ENCODE measurements at regions not wholly inside any gene's neighbourhood (a gene's known extent, or its start where the extent isn't known, plus 50 kb on each side); places are given as distances from the start of the nearest gene placed in this dataset.
"Not testable (repeated sequence)": the region's sequence is repeated elsewhere in the genome, so short reads cannot be mapped to it uniquely, and the experiment has no call there.

- no peak overlapping the region for H3K4me3 Mint-ChIP-seq
- DNase-seq (ENCODE audit: low spot score): no peak
- H3K27ac Mint-ChIP-seq: no peak overlapping the region
- no peaks in the 10 kb centered on the region for H3K4me1 Mint-ChIP-seq (ENCODE audit: low read depth)
- H3K27me3 Mint-ChIP-seq (ENCODE audit: low read depth): no peaks in the 10 kb centered on the region
- H3K36me3 Mint-ChIP-seq (ENCODE audit: low read depth): no peaks in the 10 kb centered on the region
- no peaks in the 10 kb centered on the region for H3K9me3 Mint-ChIP-seq
Observed at GRCh38 chr4:141524116-141524515, 112.3 kb upstream of the IL15 start.

GRCh38 chr4:141524841-141525240 is 111.5 kb upstream of the IL15 start:
- Mint-ChIP-seq H3K27ac (no peak overlapping the region), H3K27me3 (ENCODE audit: low read depth) (no peaks in the 10 kb centered on the region), H3K4me3 (no peak overlapping the region), H3K36me3 (ENCODE audit: low read depth) (no peaks in the 10 kb centered on the region), H3K4me1 (ENCODE audit: low read depth) (no peaks in the 10 kb centered on the region), H3K9me3 (no peaks in the 10 kb centered on the region)
- no peak for DNase-seq (ENCODE audit: low spot score)

- Mint-ChIP-seq H3K4me3 (no peak overlapping the region), H3K27ac (no peak overlapping the region), H3K27me3 (ENCODE audit: low read depth) (no peaks in the 10 kb centered on the region), H3K4me1 (ENCODE audit: low read depth) (no peaks in the 10 kb centered on the region), H3K9me3 (no peaks in the 10 kb centered on the region), H3K36me3 (ENCODE audit: low read depth) (no peaks in the 10 kb centered on the region)
- DNase-seq (ENCODE audit: low spot score): no peak
Observed at GRCh38 chr4:141530627-141531026, 105.8 kb upstream of the IL15 start.

GRCh38 chr4:141534985-141535384 is 101.4 kb upstream of the IL15 start:
- Mint-ChIP-seq H3K27me3 (ENCODE audit: low read depth) (no peaks in the 10 kb centered on the region), H3K27ac (no peak overlapping the region), H3K4me3 (no peak overlapping the region), H3K4me1 (ENCODE audit: low read depth) (no peaks in the 10 kb centered on the region), H3K36me3 (ENCODE audit: low read depth) (no peaks in the 10 kb centered on the region), H3K9me3 (no peaks in the 10 kb centered on the region)
- DNase-seq (ENCODE audit: low spot score): no peak

- H3K27me3 Mint-ChIP-seq (ENCODE audit: low read depth): no peaks in the 10 kb centered on the region
- H3K36me3 Mint-ChIP-seq (ENCODE audit: low read depth): no peaks in the 10 kb centered on the region
- DNase-seq (ENCODE audit: low spot score): no peak
- no peak overlapping the region for H3K27ac Mint-ChIP-seq
- H3K4me3 Mint-ChIP-seq: no peak overlapping the region
- H3K9me3 Mint-ChIP-seq: no peaks in the 10 kb centered on the region
- no peaks in the 10 kb centered on the region for H3K4me1 Mint-ChIP-seq (ENCODE audit: low read depth)
Observed at GRCh38 chr4:141538001-141538400, 98.4 kb upstream of the IL15 start.

GRCh38 chr4:141540643-141541042 is 95.7 kb upstream of the IL15 start:
- no peaks in the 10 kb centered on the region for H3K27me3 Mint-ChIP-seq (ENCODE audit: low read depth)
- DNase-seq (ENCODE audit: low spot score): no peak
- no peak overlapping the region for H3K4me3 Mint-ChIP-seq
- H3K4me1 Mint-ChIP-seq (ENCODE audit: low read depth): no peaks in the 10 kb centered on the region
- no peaks in the 10 kb centered on the region for H3K36me3 Mint-ChIP-seq (ENCODE audit: low read depth)
- H3K27ac Mint-ChIP-seq: no peak overlapping the region
- H3K9me3 Mint-ChIP-seq: no peaks in the 10 kb centered on the region

- DNase-seq (ENCODE audit: low spot score): no peak
- H3K27ac Mint-ChIP-seq: no peak overlapping the region
- no peaks in the 10 kb centered on the region for H3K9me3 Mint-ChIP-seq
- H3K4me3 Mint-ChIP-seq: no peak overlapping the region
- no peaks in the 10 kb centered on the region for H3K27me3 Mint-ChIP-seq (ENCODE audit: low read depth)
- H3K36me3 Mint-ChIP-seq (ENCODE audit: low read depth): no peaks in the 10 kb centered on the region
- no peaks in the 10 kb centered on the region for H3K4me1 Mint-ChIP-seq (ENCODE audit: low read depth)
Observed at GRCh38 chr4:141541851-141542250, 94.5 kb upstream of the IL15 start.

- Mint-ChIP-seq H3K9me3 (no peaks in the 10 kb centered on the region), H3K4me3 (no peak overlapping the region), H3K27me3 (ENCODE audit: low read depth) (no peaks in the 10 kb centered on the region), H3K4me1 (ENCODE audit: low read depth) (no peaks in the 10 kb centered on the region), H3K27ac (no peak overlapping the region), H3K36me3 (ENCODE audit: low read depth) (no peaks in the 10 kb centered on the region)
- DNase-seq (ENCODE audit: low spot score): no peak
Observed at GRCh38 chr4:141543176-141543575, 93.2 kb upstream of the IL15 start.

- no peaks in the 10 kb centered on the region for H3K9me3 Mint-ChIP-seq
Observed at GRCh38 chr4:141543706-141544105, 92.7 kb upstream of the IL15 start.

GRCh38 chr4:141548791-141549190 is 87.6 kb upstream of the IL15 start:
- Mint-ChIP-seq H3K4me3 (no peak overlapping the region), H3K36me3 (ENCODE audit: low read depth) (no peaks in the 10 kb centered on the region), H3K4me1 (ENCODE audit: low read depth) (no peaks in the 10 kb centered on the region), H3K27ac (no peak overlapping the region), H3K27me3 (ENCODE audit: low read depth) (no peaks in the 10 kb centered on the region), H3K9me3 (peaks cover 5% of the 10 kb centered on the region)
- no peak for DNase-seq (ENCODE audit: low spot score)

More at GRCh38 chr4:141543706-141544105, 92.7 kb upstream of the IL15 start:
- DNase-seq (ENCODE audit: low spot score): no peak
- H3K4me3 Mint-ChIP-seq: no peak overlapping the region
- H3K27me3 Mint-ChIP-seq (ENCODE audit: low read depth): no peaks in the 10 kb centered on the region
- H3K36me3 Mint-ChIP-seq (ENCODE audit: low read depth): no peaks in the 10 kb centered on the region
- no peak overlapping the region for H3K27ac Mint-ChIP-seq
- no peaks in the 10 kb centered on the region for H3K4me1 Mint-ChIP-seq (ENCODE audit: low read depth)

GRCh38 chr4:141560056-141560455 is 76.3 kb upstream of the IL15 start:
- Mint-ChIP-seq H3K4me3 (no peak overlapping the region), H3K4me1 (ENCODE audit: low read depth) (no peaks in the 10 kb centered on the region), H3K36me3 (ENCODE audit: low read depth) (no peaks in the 10 kb centered on the region), H3K27me3 (ENCODE audit: low read depth) (no peaks in the 10 kb centered on the region), H3K9me3 (no peaks in the 10 kb centered on the region), H3K27ac (no peak overlapping the region)
- DNase-seq (ENCODE audit: low spot score): no peak

- DNase-seq (ENCODE audit: low spot score): no peak
- H3K27ac Mint-ChIP-seq: no peak overlapping the region
- H3K9me3 Mint-ChIP-seq: no peaks in the 10 kb centered on the region
- no peak overlapping the region for H3K4me3 Mint-ChIP-seq
- H3K36me3 Mint-ChIP-seq (ENCODE audit: low read depth): no peaks in the 10 kb centered on the region
- no peaks in the 10 kb centered on the region for H3K27me3 Mint-ChIP-seq (ENCODE audit: low read depth)
- no peaks in the 10 kb centered on the region for H3K4me1 Mint-ChIP-seq (ENCODE audit: low read depth)
Observed at GRCh38 chr4:141562649-141563048, 73.7 kb upstream of the IL15 start.

- no peak for DNase-seq (ENCODE audit: low spot score)
- no peaks in the 10 kb centered on the region for H3K4me1 Mint-ChIP-seq (ENCODE audit: low read depth)
- H3K9me3 Mint-ChIP-seq: no peaks in the 10 kb centered on the region
- no peaks in the 10 kb centered on the region for H3K36me3 Mint-ChIP-seq (ENCODE audit: low read depth)
- no peaks in the 10 kb centered on the region for H3K27me3 Mint-ChIP-seq (ENCODE audit: low read depth)
- no peak overlapping the region for H3K27ac Mint-ChIP-seq
- H3K4me3 Mint-ChIP-seq: no peak overlapping the region
Observed at GRCh38 chr4:141563723-141564122, 72.7 kb upstream of the IL15 start.

GRCh38 chr4:141564961-141565360 is 71.4 kb upstream of the IL15 start:
- H3K4me3 Mint-ChIP-seq: not testable (repeated sequence)

GRCh38 chr4:141565379-141566089 is 70.8 kb upstream of the IL15 start:
- Mint-ChIP-seq H3K27me3 (ENCODE audit: low read depth) (no peaks in the 10 kb centered on the region), H3K27ac (no peak overlapping the region), H3K36me3 (ENCODE audit: low read depth) (no peaks in the 10 kb centered on the region), H3K9me3 (no peaks in the 10 kb centered on the region), H3K4me3 (no peak overlapping the region), H3K4me1 (ENCODE audit: low read depth) (no peaks in the 10 kb centered on the region)
- no peak for DNase-seq (ENCODE audit: low spot score)

More at GRCh38 chr4:141564961-141565360, 71.4 kb upstream of the IL15 start:
- not testable (repeated sequence) for H3K27me3 Mint-ChIP-seq (ENCODE audit: low read depth); H3K36me3 Mint-ChIP-seq (ENCODE audit: low read depth); H3K9me3 Mint-ChIP-seq; H3K4me1 Mint-ChIP-seq (ENCODE audit: low read depth); H3K27ac Mint-ChIP-seq; DNase-seq (ENCODE audit: low spot score)
